Peyer's patch (tissue), 4 donors: ENCODE measurements at regions not wholly inside any gene's neighbourhood (a gene's known extent, or its start where the extent isn't known, plus 50 kb on each side); places are given as distances from the start of the nearest gene placed in this dataset.

Source experiments
- DNase-seq, 3 donors: peaks; one replicate each; pipeline ENCODE4 v3.0.0-alpha.2; 2017 to 2019
- H3K27ac ChIP-seq, 4 donors: fragments of 200-600 bp; sonication (generic); one replicate each; pipeline ENCODE4 v1.5.1; 2016 to 2019
- H3K27me3 ChIP-seq, 2 donors: fragments of 200-600 bp; sonication (generic); one replicate each; pipeline ENCODE4 v1.5.1; 2019
- H3K36me3 ChIP-seq, 3 donors: fragments of 200-600 bp; sonication (generic); one replicate each; pipeline ENCODE4 v1.5.1; 2016 to 2019
- H3K4me1 ChIP-seq, 4 donors: fragments of 200-600 bp; sonication (generic); one replicate each; pipeline ENCODE4 v1.5.1; 2016 to 2019
- H3K4me3 ChIP-seq, 4 donors: fragments of 200-600 bp; sonication (generic); 1 replicate in 3 of 4; 2 replicates in 1 of 4; pipeline ENCODE4 v1.5.1; 2016 to 2019; ENCODE audit warnings: mild to moderate bottlenecking in 1 of 4
- H3K9me3 ChIP-seq, 4 donors: fragments of 200-600 bp; sonication (generic); one replicate each; pipeline ENCODE4 v1.5.1; 2016 to 2019; ENCODE audit warnings: mild to moderate bottlenecking in 1 of 4
- POLR2A ChIP-seq, 2 donors: fragments of 450-650 bp; IDR thresholded peaks; one replicate each; pipeline ENCODE4 v1.5.1; 2017; ENCODE audit warnings: antibody characterized with exemption in 2 of 2, mild to moderate bottlenecking in 2 of 2, moderate library complexity in 2 of 2
- TF ChIP-seq, protein P1 (sequence below), 6 experiments: fragments of 450-650 bp in 4 of 6; fragments of 200-600 bp in 2 of 6; sonication (generic) in 1 of 6; IDR thresholded peaks; one replicate each; pipeline ENCODE4 v1.5.1; 2017 to 2019; ENCODE audit warnings: antibody characterized with exemption in 6 of 6, mild to moderate bottlenecking in 3 of 6, moderate library complexity in 1 of 6

DNA sequence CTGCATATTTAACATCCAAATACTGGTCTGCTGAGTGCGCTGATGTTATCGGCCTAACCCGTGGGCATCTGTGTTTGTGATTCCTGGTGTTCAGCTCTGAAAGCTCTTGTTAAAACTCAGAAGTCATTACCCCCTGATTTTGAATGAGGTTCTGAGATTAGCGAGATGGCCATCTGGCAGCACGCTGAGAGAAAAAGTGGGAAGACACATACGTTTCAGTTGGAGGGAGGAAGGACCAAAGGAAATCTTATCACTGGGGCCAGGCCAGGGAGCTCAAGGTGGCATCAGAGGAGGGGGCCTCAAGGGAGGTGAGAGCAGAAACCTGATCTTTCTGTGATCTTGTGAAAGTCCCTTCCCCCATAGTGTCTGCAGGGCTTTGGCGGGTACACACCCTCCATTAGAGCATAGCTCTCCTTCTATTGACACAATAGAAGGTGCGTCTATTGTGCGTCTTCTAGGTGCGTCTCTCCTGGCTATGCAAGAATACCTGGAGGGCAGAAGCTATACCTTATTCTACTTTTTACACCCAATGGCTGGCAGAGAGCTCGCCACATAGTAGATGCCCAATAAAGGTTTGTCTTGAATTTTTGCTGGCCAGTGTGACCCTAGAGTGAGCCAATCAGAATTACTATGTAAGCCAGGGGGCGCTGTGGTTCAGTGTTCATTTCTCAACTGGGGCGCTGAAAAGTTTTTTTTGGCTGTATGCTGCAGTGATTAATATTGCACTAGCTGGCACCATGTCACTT lies 182.4 kb downstream of the SHQ1 start:
- no peaks in the 10 kb centered on the region for H3K4me1 ChIP-seq
- H3K27me3 ChIP-seq: no peaks in the 10 kb centered on the region
- no peak overlapping the region for H3K4me3 ChIP-seq
- no peaks in the 10 kb centered on the region for H3K36me3 ChIP-seq
- H3K9me3 ChIP-seq: no peaks in the 10 kb centered on the region
- TF ChIP-seq, protein P1, sequence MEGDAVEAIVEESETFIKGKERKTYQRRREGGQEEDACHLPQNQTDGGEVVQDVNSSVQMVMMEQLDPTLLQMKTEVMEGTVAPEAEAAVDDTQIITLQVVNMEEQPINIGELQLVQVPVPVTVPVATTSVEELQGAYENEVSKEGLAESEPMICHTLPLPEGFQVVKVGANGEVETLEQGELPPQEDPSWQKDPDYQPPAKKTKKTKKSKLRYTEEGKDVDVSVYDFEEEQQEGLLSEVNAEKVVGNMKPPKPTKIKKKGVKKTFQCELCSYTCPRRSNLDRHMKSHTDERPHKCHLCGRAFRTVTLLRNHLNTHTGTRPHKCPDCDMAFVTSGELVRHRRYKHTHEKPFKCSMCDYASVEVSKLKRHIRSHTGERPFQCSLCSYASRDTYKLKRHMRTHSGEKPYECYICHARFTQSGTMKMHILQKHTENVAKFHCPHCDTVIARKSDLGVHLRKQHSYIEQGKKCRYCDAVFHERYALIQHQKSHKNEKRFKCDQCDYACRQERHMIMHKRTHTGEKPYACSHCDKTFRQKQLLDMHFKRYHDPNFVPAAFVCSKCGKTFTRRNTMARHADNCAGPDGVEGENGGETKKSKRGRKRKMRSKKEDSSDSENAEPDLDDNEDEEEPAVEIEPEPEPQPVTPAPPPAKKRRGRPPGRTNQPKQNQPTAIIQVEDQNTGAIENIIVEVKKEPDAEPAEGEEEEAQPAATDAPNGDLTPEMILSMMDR (IDR thresholded peaks at IDR 0.05): peak; percentile 32 to 73 (median 58)
- no peak for TF ChIP-seq POLR2A (IDR thresholded peaks at IDR 0.05)
- DNase-seq: peak in 2 of 3 donors; percentile 44 to 77
- H3K27ac ChIP-seq: no peak overlapping the region

DNA sequence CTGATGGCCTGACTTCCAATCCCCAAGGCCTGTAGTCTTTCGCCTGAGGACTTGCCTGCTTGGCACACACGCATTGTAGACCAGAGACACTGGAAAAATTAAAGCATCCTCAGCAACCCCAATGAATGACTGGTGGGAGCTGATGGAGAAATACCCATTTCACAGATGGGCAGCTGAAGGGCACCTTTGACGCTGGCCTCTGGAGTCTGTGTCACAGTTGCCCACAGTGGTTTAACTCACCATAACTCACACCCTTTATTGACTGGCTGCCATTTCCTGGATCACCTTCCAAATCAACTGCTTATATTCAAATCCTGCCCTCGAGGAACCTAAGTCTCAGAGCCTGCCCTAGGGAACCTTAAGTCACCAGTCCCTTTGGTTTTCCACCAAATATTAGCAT lies 183.1 kb downstream of the SHQ1 start:
- no peak for DNase-seq
- no peak overlapping the region for H3K27ac ChIP-seq
- H3K4me3 ChIP-seq: no peak overlapping the region
- no peaks in the 10 kb centered on the region for H3K36me3 ChIP-seq
- no peaks in the 10 kb centered on the region for H3K27me3 ChIP-seq
- no peaks in the 10 kb centered on the region for H3K9me3 ChIP-seq
- no peak for TF ChIP-seq POLR2A (IDR thresholded peaks at IDR 0.05)
- TF ChIP-seq, protein P1 (IDR thresholded peaks at IDR 0.05): no peak
- H3K4me1 ChIP-seq: no peaks in the 10 kb centered on the region

DNA sequence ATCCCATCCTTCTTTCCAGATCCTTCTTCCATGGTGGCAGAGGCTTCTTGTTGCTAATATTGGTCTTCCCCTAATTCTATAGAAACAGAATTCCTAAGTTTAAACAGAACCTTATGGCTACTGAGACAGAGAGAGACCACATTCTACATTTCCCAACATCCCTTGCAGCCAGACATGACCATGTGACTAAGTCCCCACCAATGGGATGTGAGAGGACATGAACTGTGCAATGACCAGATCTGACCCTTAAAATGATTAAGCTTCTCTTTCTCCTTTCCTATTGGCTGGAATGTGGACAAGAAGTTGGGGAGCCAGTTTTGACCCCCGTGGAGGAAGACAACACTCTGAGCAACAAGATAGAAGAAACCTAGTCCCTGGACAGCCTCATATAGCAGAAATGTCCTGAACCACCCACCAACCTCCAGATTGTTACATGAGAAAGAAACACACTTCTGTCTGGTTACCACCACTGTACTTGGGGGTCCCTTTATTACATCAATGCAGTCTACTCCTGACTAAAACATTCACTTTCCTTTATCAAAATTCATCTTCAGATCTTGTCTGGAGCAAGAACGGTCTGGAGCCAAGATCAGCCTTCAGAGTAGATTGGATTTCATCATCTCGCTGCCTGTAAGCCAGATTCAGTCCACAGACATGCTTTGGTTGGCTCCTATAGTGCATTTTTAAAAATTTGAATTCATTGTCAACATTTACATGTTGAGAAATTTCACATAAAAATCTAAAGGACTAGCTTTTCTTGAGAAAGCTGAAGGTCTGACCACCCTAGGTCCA lies 183.9 kb downstream of the SHQ1 start:
- Histone ChIP-seq H3K36me3 (no peaks in the 10 kb centered on the region), H3K27ac (no peak overlapping the region), H3K27me3 (no peaks in the 10 kb centered on the region), H3K9me3 (no peaks in the 10 kb centered on the region), H3K4me3 (no peak overlapping the region), H3K4me1 (no peaks in the 10 kb centered on the region)
- no peak for DNase-seq
- TF ChIP-seq POLR2A (IDR thresholded peaks at IDR 0.05): no peak
- TF ChIP-seq, protein P1 (IDR thresholded peaks at IDR 0.05): no peak

DNA sequence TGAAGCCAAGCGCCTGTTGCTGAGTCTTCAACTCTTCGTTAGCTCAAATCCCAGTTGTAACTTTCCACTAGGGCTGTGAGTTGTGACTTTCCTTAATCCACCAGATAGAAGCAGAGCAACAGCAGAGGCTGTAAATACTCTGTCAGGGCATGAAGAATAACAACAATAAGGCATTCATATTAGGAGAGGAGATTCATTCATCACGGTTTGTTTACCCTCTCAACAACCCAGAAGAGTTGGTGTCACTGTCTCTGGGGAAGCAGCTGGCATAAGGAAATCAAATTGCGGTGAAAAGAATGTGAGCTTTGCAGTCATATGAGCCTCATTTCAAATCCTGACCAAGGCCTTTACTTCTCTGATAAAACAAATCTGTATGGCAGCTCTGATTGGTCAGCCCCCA lies 184.8 kb downstream of the SHQ1 start:
- TF ChIP-seq, protein P1 (IDR thresholded peaks at IDR 0.05): no peak
- TF ChIP-seq POLR2A (IDR thresholded peaks at IDR 0.05): no peak

DNA sequence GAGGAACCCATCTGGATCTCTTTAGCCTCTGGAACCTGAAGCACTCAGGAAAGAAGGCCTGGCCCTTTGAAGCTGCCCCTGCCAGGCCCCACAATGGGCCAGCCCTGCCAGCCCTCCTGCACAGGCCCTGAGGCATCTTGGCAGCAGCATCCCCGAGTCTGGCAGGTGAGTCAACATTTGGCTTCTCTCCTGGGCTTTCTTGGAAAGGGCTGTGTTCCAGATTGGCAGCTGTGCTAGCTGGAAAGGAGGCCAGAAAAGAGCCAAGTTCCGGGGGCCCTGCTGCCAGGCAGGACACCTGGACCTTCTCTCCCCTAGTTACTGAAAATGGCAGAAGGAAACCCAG lies 187.2 kb downstream of the SHQ1 start:
- TF ChIP-seq, protein P1 (IDR thresholded peaks at IDR 0.05): no peak
- TF ChIP-seq POLR2A (IDR thresholded peaks at IDR 0.05): no peak
- Histone ChIP-seq H3K4me1 (no peaks in the 10 kb centered on the region), H3K27ac (no peak overlapping the region), H3K36me3 (no peaks in the 10 kb centered on the region), H3K27me3 (no peaks in the 10 kb centered on the region), H3K4me3 (no peak overlapping the region), H3K9me3 (no peaks in the 10 kb centered on the region)
- DNase-seq: peak in 1 of 3 donors; percentile 51

More for the DNA sequence above, 184.8 kb downstream of the SHQ1 start:
- Histone ChIP-seq H3K27me3 (no peaks in the 10 kb centered on the region), H3K4me1 (no peaks in the 10 kb centered on the region), H3K36me3 (no peaks in the 10 kb centered on the region), H3K27ac (no peak overlapping the region), H3K9me3 (no peaks in the 10 kb centered on the region), H3K4me3 (no peak overlapping the region)
- DNase-seq: no peak
